IgD-negative memory B cell (primary cell): ENCODE measurements at regions not wholly inside any gene's neighbourhood (a gene's known extent, or its start where the extent isn't known, plus 50 kb on each side); places are given as distances from the start of the nearest gene placed in this dataset.

ENCODE experiments used
- H3K27ac Mint-ChIP-seq, 3 donors: one replicate each; pipeline ENCODE4 v1.8.0; 2020 to 2022; ENCODE audit warnings: mild to moderate bottlenecking in 3 of 3, mixed read lengths in 3 of 3, moderate library complexity in 1 of 3
- H3K27me3 Mint-ChIP-seq: one replicate; pipeline ENCODE4 v1.8.0; 2021; ENCODE audit warnings: mixed read lengths
- H3K36me3 Mint-ChIP-seq: one replicate; pipeline ENCODE4 v1.8.0; 2020; ENCODE audit warnings: mild to moderate bottlenecking, mixed read lengths
- H3K4me1 Mint-ChIP-seq, 3 donors: one replicate each; pipeline ENCODE4 v1.8.0; 2020 to 2022; ENCODE audit warnings: mixed read lengths in 3 of 3, mild to moderate bottlenecking in 1 of 3
- H3K4me3 Mint-ChIP-seq, 4 donors: one replicate each; pipeline ENCODE4 v1.8.0; 2020 to 2022; ENCODE audit warnings: mild to moderate bottlenecking in 4 of 4, mixed read lengths in 4 of 4, moderate library complexity in 3 of 4
- H3K9me3 Mint-ChIP-seq, 3 donors: one replicate each; pipeline ENCODE4 v1.8.0; 2020 to 2021; ENCODE audit warnings: mixed read lengths in 3 of 3, mild to moderate bottlenecking in 1 of 3

DNA sequence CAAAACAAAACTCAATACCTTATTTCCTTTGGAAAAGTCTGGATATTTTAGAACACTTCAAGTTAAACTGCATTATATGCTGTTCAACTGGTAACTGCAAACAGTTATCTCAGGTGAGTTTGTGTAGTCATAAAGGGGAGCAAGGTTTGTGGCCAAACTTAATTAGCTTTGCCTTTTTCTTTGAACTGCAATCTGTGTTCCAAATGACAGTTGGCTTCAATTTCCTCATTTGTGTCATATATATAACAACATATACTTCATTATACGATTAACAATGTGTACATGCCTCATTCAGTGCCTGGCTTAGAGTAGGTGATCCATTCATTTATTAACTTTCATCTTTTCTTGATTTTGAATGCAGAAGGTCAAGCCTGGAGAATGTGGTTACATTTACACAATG lies 55.8 kb downstream of the KCNE4 start:
- no peaks in the 10 kb centered on the region for H3K4me1 Mint-ChIP-seq

DNA sequence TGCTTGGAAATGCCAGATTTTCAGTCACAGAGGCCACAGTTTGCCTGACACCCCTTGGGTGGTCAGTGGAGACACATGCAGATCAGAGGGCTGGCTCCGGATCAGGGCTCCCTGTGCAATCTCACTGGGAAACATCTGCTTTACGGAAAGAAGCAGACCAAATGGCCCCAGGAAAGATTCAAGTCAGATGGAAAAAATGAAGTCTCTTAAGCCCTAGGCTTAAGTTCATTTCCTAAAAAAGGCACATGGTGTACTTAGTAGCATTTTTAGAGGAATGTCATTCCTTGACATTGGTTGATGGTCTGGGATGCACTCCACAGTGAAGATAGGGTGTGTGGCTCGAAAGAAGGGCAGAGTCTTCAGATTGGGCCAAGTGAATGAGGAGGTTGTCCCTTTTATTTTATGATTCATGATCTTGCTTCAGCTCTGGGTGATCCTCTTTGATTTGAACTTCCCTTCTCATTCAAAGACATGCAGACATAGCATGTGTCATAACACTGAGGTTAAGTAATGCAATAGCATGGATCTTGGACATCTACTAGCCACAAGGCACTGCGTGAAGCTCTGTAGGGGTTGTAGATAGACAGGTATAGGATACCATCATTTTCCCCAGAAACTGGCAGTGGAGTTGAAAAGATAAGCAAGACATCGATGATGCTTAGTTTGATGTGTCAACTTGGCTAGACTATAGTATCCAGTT lies 56.5 kb downstream of the KCNE4 start:
- Mint-ChIP-seq H3K4me1 (no peaks in the 10 kb centered on the region), H3K4me3 (no peak overlapping the region), H3K27me3 (no peaks in the 10 kb centered on the region), H3K9me3 (peaks cover 0 to 4% (median 2%) of the 10 kb centered on the region in 3 donors), H3K27ac (no peak overlapping the region), H3K36me3 (no peaks in the 10 kb centered on the region)

More for the DNA sequence above, 55.8 kb downstream of the KCNE4 start:
- no peak overlapping the region for H3K27ac Mint-ChIP-seq
- no peaks in the 10 kb centered on the region for H3K36me3 Mint-ChIP-seq
- H3K4me3 Mint-ChIP-seq = no peak overlapping the region
- peaks cover 0 to 4% (median 2%) of the 10 kb centered on the region in 3 donors for H3K9me3 Mint-ChIP-seq
- H3K27me3 Mint-ChIP-seq = no peaks in the 10 kb centered on the region

DNA sequence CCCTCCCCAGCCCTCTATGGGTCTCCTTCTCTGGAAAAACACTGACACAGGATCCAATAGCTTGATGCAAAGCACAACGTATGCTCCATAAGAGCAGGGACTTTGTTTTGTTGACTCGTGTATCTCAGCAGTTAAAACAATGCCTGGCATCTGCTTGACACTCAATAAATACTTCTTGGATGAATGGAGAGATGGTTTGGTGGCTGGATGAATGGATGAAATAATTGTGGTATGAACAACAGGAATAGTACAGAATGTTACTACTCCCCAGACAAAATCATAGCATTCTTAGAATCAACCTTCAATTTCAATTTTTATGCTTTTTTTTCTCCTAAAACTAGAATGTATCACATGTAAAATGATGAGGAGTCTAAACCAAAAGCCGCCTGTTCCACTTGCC lies 57.4 kb downstream of the KCNE4 start:
- Mint-ChIP-seq H3K27ac (no peak overlapping the region), H3K4me3 (no peak overlapping the region), H3K9me3 (peaks cover 0 to 4% (median 2%) of the 10 kb centered on the region in 3 donors), H3K4me1 (no peaks in the 10 kb centered on the region), H3K27me3 (no peaks in the 10 kb centered on the region), H3K36me3 (no peaks in the 10 kb centered on the region)

DNA sequence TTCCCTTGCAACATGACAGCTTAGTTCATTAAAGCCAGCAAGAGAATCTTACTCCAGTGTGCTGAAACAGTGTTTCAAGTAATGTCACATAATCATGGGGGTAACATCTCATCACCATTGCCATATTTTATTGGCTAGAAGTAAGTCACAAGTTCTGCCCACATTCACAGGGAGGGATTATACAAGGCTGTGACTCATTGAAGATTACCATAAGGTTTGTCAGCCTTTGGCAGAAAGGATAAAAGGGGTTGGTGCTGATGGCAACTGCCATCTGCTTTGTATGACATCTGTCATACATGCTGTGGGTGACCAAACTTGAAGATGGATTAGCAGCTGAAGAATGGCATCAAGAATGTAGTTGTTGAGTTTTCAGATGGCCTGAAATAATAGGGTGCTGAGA lies 61.2 kb downstream of the KCNE4 start:
- Mint-ChIP-seq H3K27ac (no peak overlapping the region), H3K4me3 (no peak overlapping the region), H3K27me3 (no peaks in the 10 kb centered on the region), H3K36me3 (no peaks in the 10 kb centered on the region), H3K9me3 (peaks cover 0 to 3% (median 2%) of the 10 kb centered on the region in 3 donors), H3K4me1 (no peaks in the 10 kb centered on the region)

DNA sequence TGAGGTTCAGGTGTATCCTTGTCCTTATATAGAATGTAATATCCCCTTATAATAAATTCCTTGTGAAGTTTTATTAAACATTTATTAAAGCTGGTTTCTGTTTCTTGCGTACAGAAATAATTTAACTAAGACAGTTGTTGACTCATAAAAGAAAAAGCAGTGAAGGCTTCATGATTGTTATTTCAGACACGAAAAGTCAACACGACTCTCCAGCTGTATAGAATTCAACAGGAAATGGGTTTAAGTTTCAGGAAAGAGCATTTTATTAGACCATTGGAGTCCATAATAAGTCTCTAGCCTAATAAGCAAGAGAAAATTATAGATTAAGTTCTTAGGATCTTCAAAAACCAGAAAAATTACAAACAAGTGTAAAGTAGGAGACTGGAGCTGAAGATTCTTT lies 62.2 kb downstream of the KCNE4 start:
- Mint-ChIP-seq H3K27me3 (no peaks in the 10 kb centered on the region), H3K9me3 (peaks cover 0 to 3% (median 2%) of the 10 kb centered on the region in 3 donors), H3K4me3 (no peak overlapping the region), H3K4me1 (no peaks in the 10 kb centered on the region), H3K27ac (no peak overlapping the region), H3K36me3 (no peaks in the 10 kb centered on the region)

DNA sequence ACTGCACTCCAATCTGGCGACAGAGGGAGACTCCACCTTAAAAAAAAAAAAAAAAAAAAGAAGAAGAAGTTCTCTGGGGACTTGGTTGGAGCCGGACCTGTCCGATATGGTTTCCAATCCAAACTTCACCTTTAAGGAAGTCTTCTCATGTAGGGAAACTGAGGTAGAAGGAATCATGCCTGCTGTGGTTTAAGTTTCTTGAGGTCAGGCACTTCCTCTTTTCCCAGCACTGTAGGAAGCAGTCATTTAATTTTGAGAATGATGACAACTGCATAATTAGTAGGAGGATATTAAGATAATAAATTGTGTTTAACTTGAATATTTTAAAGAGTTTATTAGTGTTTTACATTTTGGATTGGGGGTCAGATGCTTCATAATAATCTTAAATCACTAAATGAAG lies 62.9 kb downstream of the KCNE4 start:
- no peaks in the 10 kb centered on the region for H3K4me1 Mint-ChIP-seq
- H3K4me3 Mint-ChIP-seq = no peak overlapping the region
- H3K9me3 Mint-ChIP-seq = peaks cover 0 to 3% (median 2%) of the 10 kb centered on the region in 3 donors
- no peaks in the 10 kb centered on the region for H3K27me3 Mint-ChIP-seq
- H3K36me3 Mint-ChIP-seq = no peaks in the 10 kb centered on the region
- H3K27ac Mint-ChIP-seq = no peak overlapping the region

DNA sequence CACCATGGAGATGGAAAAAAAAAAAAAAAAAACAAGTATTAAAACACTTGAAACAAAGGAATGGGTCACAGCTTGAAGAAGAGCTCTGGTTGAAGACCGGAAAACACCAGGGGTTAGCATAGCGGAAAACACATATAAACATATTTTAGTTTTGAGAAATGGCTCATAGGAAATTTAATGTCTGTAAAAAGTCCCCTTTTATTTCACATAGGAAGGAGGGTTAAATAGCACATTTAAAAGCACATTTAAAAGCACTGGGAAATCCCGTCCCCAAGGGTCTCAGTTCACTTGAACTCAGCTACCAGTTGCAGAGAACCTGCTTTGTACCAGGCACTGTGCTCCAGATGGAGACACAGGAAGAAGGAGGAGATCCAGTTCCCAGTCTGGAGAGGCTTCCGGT lies 65.5 kb downstream of the KCNE4 start:
- peaks cover 0 to 1% (median 0%) of the 10 kb centered on the region in 3 donors for H3K9me3 Mint-ChIP-seq
- no peaks in the 10 kb centered on the region for H3K27me3 Mint-ChIP-seq
- H3K27ac Mint-ChIP-seq = no peak overlapping the region
- no peaks in the 10 kb centered on the region for H3K36me3 Mint-ChIP-seq
- no peaks in the 10 kb centered on the region for H3K4me1 Mint-ChIP-seq
- H3K4me3 Mint-ChIP-seq = no peak overlapping the region

DNA sequence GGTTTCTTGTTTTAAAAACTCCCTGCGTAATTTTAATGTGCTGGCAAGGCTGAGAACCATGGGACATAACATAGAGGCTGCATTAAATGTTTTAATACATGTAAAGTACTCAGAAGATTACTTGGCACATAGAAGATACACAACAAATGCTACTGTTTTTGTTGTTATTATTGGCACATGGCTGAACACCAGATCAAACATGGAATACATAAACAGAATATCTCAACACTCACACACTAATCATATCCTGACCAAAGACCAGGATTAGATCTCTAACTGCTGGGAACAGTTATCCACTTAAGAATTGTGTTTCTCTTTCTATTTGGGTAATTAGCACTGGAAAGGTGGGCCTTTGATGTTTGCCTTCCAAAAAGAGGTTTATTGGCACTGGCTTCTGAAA lies 69.3 kb downstream of the KCNE4 start:
- H3K36me3 Mint-ChIP-seq = no peaks in the 10 kb centered on the region
- no peaks in the 10 kb centered on the region for H3K9me3 Mint-ChIP-seq
- no peaks in the 10 kb centered on the region for H3K4me1 Mint-ChIP-seq
- H3K4me3 Mint-ChIP-seq = no peak overlapping the region
- no peak overlapping the region for H3K27ac Mint-ChIP-seq
- H3K27me3 Mint-ChIP-seq = no peaks in the 10 kb centered on the region

DNA sequence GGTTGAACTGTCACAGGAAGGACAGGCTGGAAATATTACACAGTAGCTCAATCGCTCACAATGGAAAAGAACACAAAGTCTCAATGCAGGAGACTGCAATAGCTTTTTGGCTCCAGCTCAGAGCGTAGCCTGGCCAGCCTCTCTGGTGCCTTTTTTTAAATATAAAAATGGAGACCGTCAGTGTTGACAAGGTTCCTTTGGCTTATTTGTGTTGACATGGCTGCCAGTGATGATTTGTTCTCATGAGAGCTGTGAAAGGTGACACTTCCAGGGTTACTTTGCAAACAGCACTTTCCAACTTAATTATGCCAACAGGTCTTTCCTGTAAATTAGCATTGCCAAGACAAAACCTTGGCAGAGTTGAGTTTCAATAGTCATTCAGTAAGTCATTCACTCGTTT lies 70.8 kb downstream of the KCNE4 start:
- Mint-ChIP-seq H3K27ac (no peak overlapping the region), H3K36me3 (no peaks in the 10 kb centered on the region), H3K9me3 (no peaks in the 10 kb centered on the region), H3K4me1 (no peaks in the 10 kb centered on the region), H3K4me3 (no peak overlapping the region), H3K27me3 (no peaks in the 10 kb centered on the region)

DNA sequence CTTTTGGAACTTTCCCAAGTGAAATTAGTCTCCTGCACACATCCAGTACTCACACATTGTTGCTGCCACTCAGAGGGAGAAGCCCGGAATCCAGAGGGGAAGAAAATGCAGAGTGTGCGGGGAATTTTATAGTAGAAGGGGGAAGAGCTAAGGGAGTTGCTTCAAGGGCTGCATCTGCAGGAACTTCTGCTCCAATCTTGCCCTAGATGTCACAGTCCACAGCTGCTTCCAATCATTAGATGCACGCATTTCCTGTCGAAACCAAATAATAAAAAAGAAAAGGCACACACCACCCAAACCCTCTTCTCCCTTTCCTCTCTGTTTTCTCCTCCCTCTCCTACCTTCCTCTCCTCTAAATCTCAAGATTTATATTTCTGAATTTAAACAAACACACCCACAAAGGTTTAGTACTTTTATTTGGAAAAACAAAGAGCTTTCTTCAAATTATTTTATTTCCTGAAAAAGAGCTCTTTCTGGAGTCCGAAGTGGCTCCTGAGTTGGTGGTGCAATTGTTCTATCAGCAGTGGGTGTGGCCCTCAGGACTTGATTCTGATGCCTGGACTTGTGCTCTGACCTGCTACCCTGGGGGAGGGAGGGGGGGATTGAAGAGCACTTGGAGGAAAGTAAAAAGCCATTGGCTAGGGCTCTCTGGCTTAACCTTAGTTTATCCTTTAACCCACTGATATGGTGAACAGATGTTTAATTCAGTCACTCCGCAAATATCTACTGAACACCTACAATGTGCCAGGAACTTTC lies 72.0 kb downstream of the KCNE4 start:
- H3K27me3 Mint-ChIP-seq = no peaks in the 10 kb centered on the region
- H3K36me3 Mint-ChIP-seq = no peaks in the 10 kb centered on the region
- H3K27ac Mint-ChIP-seq = no peak overlapping the region
- H3K9me3 Mint-ChIP-seq = no peaks in the 10 kb centered on the region
- H3K4me1 Mint-ChIP-seq = no peaks in the 10 kb centered on the region
- H3K4me3 Mint-ChIP-seq = no peak overlapping the region

DNA sequence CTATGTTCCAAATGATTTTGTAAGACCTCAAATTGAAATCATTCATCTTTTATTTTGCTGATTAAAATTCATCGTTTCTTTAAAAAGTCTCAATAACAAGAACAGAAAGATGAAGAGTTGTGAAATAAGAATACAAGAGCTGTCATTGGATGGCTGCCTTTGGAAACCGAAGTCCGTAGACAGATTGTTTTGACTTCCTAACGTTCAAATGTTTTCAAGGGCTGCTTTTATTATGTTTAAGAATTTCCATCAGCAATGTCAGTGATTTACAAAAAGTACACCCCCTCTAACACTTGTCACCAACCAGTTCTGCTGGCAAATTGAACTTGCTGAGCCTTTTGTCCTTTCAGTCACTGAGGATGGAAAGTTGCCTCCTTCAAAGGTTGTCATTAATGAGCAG lies 89.6 kb downstream of the KCNE4 start:
- Mint-ChIP-seq H3K4me3 (no peak overlapping the region), H3K9me3 (peaks cover 0 to 2% (median 0%) of the 10 kb centered on the region in 3 donors), H3K27me3 (peaks cover 2% of the 10 kb centered on the region), H3K27ac (no peak overlapping the region), H3K4me1 (no peaks in the 10 kb centered on the region), H3K36me3 (no peaks in the 10 kb centered on the region)

DNA sequence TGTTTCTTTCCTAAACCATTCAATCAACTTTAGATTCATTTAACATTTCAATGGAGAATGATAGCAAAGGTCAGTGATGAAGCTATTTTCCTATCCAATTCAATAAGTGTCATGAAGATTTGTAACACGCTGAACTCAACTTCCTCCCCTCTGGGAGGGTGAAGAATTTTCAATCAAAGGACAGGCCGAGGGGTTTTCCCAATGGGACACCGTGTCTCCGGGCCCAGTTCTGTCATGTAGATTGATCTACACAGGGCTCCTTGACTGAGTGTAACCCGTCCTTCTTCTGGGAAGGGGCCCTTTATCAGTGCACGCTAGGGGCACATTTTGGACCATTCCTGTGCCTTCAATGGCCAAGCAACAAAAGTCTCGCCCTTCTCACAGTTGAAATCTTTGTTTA lies 90.1 kb downstream of the KCNE4 start:
- no peak overlapping the region for H3K4me3 Mint-ChIP-seq
- H3K27me3 Mint-ChIP-seq = peaks cover 2% of the 10 kb centered on the region
- no peak overlapping the region for H3K27ac Mint-ChIP-seq
- no peaks in the 10 kb centered on the region for H3K36me3 Mint-ChIP-seq
- H3K4me1 Mint-ChIP-seq = no peaks in the 10 kb centered on the region
- peaks cover 0 to under 1% (median 0%) of the 10 kb centered on the region in 3 donors for H3K9me3 Mint-ChIP-seq

DNA sequence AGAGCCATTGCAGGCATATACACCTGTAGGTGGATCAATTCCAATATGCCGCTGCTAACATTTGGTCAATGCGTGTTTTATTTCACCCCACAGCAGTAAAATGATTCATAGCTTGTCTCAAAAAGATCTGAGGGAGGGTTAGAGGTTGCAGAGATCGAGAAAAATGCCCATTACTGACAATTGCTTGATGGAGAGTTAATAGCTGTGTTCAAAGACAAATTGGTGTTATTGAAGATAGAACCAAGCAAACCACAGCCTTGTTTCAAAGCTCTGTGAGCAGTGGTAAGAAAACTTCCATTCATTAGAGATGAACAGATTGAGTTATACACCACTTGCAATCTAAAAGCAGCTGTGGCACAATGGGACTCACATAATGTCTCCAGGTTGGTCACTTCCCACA lies 95.4 kb downstream of the KCNE4 start:
- Mint-ChIP-seq H3K4me1 (no peaks in the 10 kb centered on the region), H3K9me3 (no peaks in the 10 kb centered on the region), H3K4me3 (no peak overlapping the region), H3K36me3 (no peaks in the 10 kb centered on the region), H3K27ac (no peak overlapping the region), H3K27me3 (peaks cover 2% of the 10 kb centered on the region)

DNA sequence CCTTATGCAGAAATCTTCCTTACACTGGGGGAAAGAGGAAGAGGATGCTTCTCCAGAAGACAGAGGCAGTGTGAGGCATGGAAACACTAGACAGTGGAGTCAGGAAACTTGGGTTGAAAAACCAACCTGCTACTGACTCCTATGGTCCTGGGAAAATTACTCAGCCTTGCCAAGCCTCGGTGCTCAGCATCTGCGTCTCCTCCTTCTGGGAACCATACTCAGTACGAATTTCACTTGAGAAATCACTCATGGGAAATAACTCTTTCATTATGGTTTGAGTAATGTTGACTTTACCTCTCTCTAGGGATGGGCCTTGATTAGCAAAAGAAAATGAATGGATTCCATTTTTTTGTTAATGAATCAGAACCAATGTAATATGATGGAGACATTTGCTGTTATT lies 96.5 kb downstream of the KCNE4 start:
- Mint-ChIP-seq H3K4me1 (no peaks in the 10 kb centered on the region), H3K4me3 (no peak overlapping the region), H3K27ac (no peak overlapping the region), H3K9me3 (no peaks in the 10 kb centered on the region), H3K36me3 (no peaks in the 10 kb centered on the region), H3K27me3 (no peaks in the 10 kb centered on the region)

DNA sequence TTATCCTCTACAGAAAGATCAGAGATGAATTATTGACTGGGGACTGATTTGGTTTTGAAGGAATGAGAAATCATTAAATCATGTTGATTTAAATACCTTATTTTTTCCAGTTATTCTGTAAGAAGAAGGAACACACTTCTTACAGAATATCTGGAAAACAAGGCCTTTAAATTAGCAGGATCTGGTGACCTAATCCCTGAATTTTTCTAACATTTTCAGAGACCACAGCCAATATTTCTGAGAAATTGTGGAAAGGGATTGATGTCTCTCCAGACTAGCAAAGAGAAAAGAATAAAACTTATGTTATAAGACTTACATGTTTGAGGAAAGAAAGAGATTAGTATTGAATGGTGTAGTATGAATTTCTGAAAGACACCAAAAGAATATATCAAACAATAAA lies 104.0 kb downstream of the KCNE4 start:
- Mint-ChIP-seq H3K27me3 (peaks cover 3% of the 10 kb centered on the region), H3K27ac (no peak overlapping the region), H3K4me3 (no peak overlapping the region), H3K36me3 (no peaks in the 10 kb centered on the region), H3K9me3 (no peaks in the 10 kb centered on the region), H3K4me1 (no peaks in the 10 kb centered on the region)

DNA sequence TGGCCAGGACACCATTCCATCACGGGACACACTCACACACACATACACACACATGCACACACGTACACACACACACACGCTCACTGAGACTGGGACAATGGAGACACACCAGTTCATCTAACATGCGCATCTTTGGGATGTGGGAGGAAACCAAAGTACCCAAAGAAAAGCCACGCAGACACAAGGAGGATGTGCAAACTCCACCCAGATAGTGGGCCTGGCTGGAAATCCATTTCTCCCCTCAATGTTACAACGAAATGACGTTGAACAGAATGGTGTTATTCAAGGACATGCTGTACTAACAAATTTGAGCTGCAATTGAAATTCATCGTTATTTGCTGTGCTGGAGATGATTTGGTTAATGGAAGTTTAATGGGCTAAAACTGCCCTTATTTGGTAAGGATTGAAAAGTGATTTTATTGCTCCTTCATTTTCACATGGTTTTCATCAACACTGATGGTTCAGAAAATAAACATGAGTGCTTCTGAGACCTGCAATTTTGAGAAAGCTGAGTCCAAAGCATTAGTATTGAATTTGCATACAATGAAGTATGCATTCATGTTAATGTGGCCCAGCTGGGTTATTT lies 110.0 kb downstream of the KCNE4 start:
- Mint-ChIP-seq H3K9me3 (no peaks in the 10 kb centered on the region), H3K36me3 (no peaks in the 10 kb centered on the region), H3K4me1 (peaks cover 0 to 5% (median under 1%) of the 10 kb centered on the region in 3 donors), H3K4me3 (no peak overlapping the region), H3K27ac (no peak overlapping the region), H3K27me3 (peaks cover 3% of the 10 kb centered on the region)
